HG03565 (cell line): ENCODE measurements at regions not wholly inside any gene's neighbourhood (a gene's known extent, or its start where the extent isn't known, plus 50 kb on each side); places are given as distances from the start of the nearest gene placed in this dataset.

Experiments used
- ATAC-seq: cut with Tn5 transposase; IDR thresholded peaks from one replicate; pipeline ENCODE4 v1.9.1; 2021; ENCODE audit warnings: mild to moderate bottlenecking, moderate library complexity; ENCODE audit not compliant: unreplicated experiment

DNA sequence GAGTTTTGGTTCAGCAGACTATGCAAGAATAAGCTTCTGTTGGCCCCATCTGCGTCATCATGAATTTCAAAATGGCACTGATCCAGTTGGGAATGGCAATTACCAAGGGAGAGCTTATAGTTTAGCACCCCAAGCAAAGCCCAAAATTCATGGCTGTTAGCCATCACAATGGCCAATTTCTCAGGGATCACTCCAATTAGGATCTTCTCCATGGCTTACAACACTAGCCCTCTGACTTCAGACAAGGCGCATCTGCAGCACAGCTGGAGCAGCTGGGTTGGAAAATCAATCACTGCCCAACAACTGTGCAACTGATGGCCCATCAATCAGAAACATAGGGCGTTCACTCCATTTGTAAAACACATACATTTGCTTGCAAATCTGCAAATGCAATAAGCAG is 273.6 kb downstream of the SRBD1 start:
- no peak for ATAC-seq

DNA sequence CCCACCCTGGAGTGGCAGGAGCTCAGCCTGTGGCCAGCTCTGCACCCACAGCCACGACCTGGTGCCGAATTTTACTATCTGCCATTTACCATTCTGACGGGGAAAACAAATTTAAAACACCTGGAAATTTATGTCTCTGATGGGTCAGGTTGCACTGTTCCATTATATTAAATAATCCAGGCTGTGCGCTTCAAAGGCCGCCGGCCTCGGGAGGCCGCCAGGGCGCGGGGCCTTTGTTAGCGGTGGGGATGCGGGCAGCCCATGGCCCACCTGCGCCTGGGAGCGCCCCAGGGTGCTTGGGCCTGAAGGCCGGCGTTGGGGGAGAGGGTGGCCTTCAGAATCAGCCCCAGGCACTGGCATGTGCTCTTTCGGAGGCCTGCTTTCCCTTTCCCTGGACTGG is 276.9 kb downstream of the SRBD1 start:
- no peak for ATAC-seq

DNA sequence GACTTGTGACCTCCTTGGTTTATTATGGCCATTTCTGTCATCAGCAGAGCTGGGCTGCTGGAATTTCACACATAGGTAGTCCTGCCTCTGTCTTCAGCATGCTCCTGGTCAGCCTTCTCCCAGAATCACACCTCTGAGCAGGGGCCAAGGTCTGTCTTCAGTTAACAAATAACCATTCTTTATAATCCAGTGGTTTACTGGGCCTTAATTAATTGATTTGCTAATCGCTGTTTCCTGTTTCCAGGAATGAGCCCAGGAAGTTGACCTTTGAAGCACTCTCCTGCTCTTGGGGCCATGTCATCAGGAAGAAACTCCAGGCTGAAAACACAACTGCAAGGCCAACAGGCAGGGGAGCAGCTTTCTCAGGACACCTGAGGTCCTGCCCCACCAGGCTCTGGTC is 278.5 kb downstream of the SRBD1 start:
- ATAC-seq, result no peak

DNA sequence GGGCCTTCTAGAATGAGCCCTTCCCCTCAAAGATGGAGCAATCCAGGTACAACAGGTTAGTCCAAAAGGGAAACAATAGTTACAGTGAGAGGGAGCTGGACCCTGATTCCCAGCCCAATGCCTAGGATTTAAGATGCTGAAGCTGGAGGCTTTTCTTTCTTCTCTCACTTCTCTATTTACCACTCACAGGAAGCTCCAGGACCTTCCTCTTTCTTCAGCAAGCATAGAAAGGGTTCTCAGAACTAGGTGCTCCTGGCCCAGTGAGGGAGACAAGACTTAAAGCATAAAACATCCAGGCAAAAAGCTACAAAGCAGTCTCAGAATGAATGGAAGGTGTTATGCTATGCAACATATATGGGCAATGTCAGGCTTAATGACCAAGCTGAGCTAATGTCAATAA is 279.0 kb downstream of the SRBD1 start:
- ATAC-seq, result no peak

DNA sequence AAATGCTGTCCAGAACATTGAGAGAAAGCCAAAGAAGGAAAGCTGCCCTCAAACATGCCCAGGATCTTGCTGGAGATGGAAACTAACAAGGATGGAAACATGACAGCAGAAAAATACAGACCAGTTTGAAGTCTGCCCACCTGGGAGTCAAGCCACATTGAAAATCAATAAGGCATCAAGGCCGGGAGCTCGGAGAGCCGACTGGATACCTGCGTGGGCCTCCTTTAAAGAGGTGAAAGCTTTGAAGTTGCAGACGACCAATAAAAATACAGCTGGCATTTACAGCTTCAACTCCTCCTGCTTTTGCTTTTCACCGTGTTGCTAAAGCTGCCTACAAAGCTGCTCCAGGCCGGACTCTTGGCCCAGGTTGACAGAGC is 279.7 kb downstream of the SRBD1 start:
- no peak for ATAC-seq

DNA sequence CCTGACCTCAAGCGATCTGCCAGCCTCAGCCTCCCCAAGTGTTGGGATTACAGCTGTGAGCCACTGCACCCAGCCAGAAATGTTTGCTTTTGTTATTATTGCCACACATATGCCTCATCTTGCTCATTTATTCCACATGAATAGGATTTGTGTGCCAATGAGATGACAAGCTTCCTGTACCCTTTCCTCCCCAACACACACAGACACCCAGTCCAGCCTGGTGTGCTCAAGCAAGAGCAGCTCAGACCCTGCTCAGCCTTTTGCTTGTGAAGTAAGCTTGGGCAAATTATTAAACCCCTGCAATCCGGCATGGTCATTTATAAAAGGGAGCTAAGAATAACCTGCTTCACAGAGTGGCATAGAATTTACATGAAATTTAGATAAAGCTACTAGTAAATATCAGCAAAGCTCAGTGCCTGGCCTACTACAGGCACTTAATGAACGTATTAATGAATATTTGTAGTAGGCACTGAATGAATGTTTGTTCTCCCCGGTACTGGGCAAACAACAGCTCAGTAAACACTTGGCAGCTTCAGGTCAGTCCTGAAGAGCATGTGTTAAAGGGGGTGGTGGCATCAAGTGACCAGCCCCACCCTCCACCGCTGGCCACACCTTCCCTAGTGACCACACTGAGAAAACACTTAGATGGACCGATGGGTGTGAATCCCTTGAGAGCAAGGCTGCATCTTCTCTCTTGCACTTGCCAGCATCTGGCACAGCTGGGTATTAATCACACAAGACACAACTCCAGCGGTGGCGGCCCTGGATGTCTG is 280.2 kb downstream of the SRBD1 start:
- ATAC-seq, result no peak

DNA sequence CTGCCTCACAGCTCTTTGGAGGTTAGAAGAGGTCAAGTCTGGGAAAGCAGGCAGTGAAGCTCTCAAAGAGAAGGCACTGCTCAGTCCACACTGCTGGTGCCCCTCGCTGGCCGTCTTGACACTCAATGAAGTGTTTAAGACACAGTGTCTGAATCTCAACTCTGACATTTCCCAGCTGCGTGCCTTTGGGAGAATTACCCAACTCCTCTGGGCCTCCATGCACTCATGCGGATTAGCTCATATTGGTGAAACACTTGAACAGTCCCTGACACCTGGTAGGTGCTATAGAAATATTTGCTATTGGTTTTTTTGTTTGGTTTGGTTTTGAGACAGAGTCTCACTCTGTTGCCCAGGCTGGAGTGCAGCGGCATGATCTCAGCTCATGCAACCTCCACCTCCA is 281.0 kb downstream of the SRBD1 start:
- no peak for ATAC-seq

DNA sequence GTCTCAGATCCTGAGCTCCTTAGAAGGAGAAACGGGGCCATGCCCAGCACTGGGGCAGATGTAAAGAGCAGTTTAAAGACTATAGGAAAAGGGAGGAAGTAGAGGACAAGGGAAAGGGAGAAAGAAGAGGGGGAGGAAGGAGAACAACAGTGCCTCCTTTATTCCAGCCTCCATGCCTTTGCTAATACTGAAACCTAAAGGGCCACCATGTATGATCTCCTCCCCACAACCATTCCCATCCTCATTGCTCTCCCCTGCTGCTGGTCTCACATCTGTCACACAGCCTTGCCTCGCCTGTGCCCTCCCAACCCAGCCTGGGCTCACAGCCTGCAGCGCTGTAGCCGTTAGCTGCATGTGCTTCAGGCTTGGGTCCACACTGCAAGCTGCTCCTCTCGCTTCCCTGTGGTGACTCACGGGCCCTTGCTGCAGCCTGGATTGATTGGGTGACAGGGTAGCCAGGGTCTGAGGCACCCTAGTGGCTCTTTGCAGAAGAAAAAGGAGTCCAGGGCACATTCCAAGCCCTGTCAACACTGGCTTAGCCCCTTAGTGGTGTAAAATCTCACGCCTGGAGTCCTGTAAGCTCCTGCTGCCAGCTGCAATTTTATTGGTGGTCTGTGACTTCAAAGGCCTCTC is 281.9 kb downstream of the SRBD1 start:
- ATAC-seq, result no peak

DNA sequence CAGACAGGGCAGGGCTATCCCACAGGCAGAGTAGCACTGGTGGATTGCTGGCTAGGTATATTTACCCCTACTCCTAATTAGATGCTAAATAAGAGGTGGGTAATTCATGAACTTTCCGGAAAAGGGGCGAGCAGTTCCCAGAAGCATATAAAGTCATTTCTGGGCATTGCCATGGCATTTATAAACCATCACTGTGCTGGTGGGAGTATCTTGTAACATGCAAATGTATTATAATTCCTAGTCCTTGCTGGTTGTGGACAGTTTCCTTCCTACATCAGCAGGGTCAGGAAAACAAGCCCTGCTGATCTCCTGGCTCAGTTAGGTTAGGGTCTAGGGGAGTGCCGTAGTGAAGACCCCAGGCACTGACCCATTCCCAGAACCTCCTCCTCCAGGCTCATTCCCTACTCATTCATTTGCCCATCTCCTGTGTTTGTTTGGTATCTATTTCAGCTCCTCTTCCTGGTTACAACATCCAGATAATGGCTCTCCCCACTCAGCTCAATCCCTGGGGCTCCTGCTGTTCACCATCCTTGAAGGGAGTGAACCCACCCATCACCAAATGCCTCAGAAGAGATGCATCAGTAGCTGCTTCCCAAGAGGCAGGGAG is 282.7 kb downstream of the SRBD1 start:
- no peak for ATAC-seq

DNA sequence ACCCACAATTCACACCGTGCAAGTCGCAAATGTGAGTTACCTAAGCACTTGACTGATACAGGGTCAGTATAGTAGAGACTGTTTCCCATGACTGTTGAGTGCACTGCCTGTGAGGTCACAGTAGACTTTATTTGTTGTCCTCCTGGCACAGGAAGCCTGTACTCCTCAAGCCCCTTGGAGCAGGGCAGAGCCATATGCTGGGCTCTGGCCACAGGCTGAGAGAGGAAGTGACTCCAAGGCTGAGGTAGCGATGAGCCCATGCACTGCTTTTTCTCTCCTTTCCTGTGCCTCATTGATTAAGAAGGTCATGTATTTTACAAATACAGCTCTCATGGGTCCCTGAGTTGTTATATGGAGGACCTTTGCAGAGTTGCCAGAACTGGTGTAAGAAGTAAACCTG is 287.7 kb downstream of the SRBD1 start:
- no peak for ATAC-seq

DNA sequence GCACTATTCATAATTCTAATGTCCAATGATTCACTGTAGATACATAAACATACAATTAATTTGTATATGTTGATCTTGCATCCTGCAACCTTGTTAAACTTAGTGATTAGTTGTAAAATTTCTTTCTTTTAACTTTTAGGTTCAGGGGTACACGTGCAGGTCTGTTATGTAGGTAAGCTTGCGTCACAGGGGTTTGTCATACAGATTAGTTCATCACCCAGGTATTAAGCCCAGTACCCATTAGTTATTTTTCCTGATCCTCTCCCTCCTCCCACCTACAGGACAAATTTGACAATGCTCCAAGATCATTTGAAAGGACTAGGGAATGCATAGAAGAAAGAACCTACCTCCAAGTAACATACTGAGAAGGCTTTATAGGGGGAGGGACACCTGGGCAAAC is 290.1 kb downstream of the SRBD1 start:
- ATAC-seq, result no peak

DNA sequence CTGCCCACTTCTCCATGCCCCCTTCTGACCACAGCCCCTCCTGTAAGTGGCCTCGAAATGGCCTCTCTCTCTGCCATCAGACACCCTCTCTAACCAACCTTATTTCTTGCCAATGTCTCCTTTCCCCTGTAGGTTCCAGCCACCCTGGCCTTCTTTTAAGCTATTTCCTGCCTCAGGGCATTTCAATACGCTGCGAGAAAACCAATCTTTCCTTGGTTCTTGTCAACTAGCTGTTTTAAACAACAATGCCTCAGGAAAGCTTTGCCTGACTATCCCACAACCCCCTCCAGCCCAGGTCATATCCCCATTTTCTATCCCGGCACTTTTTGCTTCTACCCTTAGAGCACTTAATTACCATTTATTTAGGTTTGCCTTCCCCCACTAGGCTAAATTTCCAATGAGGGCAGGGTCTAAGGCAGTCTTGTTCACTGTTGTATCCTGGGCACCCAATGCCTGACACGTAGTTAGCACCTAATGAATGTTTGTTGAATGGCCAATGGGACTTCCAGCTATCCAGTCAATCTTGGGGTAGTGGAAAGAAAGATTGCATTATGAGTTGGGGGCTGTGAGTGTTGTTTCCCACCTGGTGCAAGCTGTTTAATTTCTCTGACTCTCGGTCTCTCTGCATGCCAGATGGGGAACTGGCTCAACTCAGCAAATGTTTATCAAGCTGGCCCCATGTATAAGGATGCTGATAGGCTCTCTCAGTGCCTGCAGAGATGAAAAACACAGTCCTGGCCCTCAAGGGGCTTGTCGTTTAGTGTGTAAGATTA is 291.2 kb downstream of the SRBD1 start:
- no peak for ATAC-seq

DNA sequence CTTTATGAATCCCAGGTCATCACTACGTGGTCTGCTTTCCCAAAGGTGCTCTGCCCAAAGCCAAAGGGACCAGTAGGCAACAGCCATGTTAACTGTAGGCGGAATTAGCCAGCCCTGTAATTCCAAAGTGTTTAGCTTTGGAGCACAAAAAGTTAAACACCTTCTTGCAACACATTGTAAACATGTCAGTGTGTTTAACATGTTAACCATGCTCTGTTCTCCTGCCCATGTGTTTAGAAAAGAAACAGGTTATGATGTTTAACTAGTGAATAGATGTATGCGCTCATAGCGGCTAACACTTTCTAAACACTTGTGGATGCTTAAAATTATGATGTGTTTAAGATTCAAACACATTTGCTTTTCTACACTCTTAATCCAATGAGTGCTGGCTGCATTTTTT is 292.4 kb downstream of the SRBD1 start:
- ATAC-seq, result no peak

DNA sequence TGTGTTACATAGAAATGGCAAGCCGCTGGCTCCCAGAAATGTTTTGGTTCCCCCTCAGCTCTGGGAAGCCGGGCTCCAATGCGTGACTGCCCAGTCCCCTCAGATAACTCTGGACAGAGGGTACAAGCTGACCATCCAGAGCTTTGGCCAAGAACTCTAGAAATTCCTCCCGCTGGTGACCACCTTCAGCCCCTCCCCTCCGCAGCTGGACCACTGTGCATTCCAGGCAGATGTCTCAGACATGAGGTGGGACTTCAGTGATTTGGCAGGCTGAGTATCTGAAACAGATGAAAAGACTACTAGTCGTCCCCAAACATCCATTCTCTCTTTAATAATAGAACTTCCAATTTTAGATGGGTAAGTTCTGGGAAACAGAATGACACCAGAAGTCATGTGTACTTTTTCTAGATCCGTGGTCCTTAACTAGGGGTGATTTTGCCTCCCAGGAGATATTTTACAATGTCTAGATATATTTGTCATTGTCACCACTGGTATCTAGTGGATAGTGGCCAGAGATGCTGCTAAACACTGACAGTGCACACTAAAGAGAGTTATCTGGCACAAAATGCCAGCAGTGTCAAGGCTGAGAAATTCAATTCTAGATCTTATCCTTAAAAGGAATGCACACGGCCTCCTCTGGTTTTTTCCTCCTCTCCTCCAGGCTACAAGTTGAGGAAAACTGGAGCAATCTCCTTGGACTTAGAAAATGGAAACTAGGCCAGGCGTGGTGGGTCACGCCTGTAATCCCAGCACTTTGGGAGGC is 294.3 kb downstream of the SRBD1 start:
- no peak for ATAC-seq

DNA sequence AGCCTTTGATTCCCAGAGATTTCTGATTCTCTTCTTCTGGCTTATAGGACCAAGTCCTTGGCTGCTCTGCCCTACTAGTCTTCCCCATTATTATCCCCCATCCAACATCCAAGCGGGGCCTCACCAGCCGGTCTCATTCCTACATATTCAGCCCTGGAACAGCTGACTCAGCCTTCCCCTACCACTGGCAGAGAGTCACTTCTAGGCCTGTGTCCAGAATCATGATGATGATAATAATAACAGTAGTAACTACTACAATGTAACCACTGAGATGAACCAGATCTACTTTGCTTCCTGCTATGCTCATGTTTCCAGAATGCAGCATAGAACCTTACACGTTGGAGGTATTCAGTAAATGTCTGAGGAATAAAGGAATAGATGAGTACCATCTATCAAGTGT is 295.2 kb downstream of the SRBD1 start:
- no peak for ATAC-seq

DNA sequence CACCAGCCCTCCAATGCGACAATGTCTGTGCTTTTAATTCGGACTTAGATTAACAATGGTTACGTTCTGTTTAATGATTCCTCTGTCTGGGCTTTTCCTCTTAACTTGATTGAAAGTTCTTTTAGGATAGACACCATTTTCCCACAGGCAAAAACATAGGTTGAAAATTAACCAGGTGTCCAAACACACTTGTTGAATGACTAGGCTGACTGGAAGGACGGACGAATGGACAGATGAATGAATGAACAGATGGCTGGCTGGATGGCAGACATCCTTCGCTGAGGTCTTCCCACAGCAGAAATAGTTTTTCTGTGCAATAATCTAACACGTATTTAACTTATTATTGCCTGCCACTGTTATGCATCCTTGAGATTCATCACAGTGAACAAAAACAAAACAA is 298.8 kb downstream of the SRBD1 start:
- no peak for ATAC-seq

DNA sequence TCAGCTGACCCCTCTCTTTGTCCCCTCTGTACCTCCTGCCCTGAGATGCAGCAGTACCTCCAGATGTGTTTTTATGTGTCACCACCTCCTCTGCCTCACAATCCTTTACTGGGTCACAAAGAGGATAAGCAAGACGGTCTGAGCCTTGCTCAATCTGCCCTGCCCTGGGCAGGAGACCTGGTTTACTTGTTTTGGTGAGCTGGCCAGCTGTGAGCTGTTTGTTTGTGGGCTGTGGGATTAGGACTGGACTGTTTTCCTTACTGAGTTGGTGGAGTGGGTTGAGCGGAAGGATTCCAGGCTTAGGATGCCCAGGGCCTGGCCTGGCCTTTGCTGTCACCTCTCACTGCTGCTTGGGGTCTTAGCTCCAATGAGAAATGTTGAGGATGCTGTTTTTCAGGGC is 299.5 kb downstream of the SRBD1 start:
- no peak for ATAC-seq

DNA sequence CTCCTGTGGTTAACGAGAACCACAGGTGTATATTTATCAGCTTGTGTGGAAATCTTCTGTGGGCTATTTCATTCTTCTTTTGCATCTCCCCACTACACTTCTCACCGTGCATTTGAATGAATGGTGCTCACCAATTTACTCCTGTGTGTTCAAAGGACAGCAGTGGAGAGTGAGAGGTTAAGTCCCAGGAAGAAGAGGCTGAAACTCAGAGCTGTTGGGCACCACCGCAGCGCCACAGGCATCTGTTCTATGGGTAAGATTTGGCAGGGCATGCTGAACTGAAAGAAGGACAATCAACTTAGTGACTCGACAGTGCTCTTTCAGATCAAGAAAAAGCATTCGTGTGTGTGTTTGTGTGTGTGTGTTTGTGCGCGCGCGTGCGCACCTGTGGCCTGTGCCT is 297.9 kb upstream of the SIX2 start:
- ATAC-seq, result no peak

DNA sequence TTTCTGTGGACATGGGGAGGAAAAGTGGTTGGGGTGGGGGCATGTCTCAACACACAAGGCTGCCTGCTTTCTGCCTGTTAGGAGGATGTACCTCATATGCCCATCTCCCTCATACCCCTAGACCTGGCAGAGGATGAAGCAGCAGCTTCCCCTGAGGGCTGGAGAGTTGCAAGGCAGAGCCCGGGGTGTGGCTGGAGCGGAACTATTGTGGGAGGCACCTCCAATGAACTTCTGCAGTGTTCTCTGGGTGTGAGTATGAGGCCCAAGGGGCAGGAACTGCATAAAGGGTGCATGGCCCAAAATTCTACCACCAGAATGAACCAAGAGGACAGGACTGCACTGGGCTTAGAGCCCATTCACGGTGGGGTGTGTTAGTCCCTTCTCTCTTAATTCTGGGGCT is 296.3 kb upstream of the SIX2 start:
- ATAC-seq, result no peak

DNA sequence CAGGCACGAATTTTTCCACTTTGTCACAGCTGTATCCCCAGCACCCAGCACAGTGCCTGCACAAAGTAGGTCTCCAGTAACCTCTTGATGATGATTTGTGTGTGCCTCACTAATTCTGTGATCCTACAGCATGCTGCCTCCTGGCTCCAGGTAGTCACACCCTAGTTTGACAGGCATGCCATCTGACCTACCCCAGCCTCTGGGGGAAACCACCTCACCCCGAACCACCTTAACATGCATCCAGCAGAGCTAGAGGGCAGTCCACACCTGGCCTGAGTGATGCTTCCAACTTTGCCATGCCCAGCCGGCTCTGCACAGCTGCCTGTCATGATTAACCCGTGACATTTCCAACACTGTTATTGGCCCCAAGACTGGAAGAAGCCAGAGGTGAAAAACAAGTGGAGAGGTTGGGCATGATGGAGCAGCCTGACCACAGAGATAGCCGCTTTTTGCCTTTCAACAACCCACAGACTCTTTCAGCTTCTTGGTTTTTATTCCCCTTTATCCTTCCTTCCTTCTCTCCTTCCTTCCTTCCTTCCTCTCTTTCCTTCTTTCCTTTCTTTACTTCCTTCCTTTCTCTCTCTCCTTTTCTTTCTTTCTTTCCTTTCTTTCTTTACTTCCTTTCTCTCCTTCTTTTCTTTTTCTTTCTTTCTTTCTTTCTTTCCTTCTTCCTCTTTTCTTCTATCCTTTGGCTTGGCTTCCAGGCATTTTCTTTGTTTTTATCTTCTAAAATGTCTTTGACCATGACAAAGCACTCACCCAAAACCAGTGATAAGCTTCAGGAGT is 294.4 kb upstream of the SIX2 start:
- no peak for ATAC-seq
